H1 (cell line): ENCODE measurements at regions not wholly inside any gene's neighbourhood (a gene's known extent, or its start where the extent isn't known, plus 50 kb on each side); places are given as distances from the start of the nearest gene placed in this dataset.

Experiments used
- BACH1 ChIP-seq: IDR thresholded peaks from 2 replicates; pipeline ENCODE4 v1.6.1; 2012; ENCODE audit warnings: low read length, improper control_type of control experiment
- BRCA1 ChIP-seq: IDR thresholded peaks from 2 replicates; pipeline ENCODE4 v1.6.1; 2012; ENCODE audit warnings: low read depth, low read length, improper control_type of control experiment
- CBX8 ChIP-seq: fragments of 300-800, 300-1000 bp; sonication (generic); IDR thresholded peaks from 2 replicates; pipeline ENCODE4 v1.7.1; 2016; ENCODE audit warnings: low read depth, low read length, borderline replicate concordance
- SP1 ChIP-seq: IDR thresholded peaks from 2 replicates; pipeline ENCODE4 v1.6.1; 2011; ENCODE audit warnings: low read depth, low read length

GRCh38 chr4:62683799-62684566, 1483.9 kb downstream of the ADGRL3 start (continued):
- TF ChIP-seq SP1, result no peak
- no peak for TF ChIP-seq BACH1
- no peak for TF ChIP-seq BRCA1
- TF ChIP-seq CBX8, result no peak
